Type B pancreatic cell (in vitro differentiated cells): ENCODE measurements at regions not wholly inside any gene's neighbourhood (a gene's known extent, or its start where the extent isn't known, plus 50 kb on each side); places are given as distances from the start of the nearest gene placed in this dataset.

Experiments used
- DNase-seq: peaks from one replicate; pipeline ENCODE4 v3.0.0; 2021; ENCODE audit warnings: mixed read lengths; ENCODE audit not compliant: unreplicated experiment; ENCODE audit errors: extremely low spot score
- H3K27ac Mint-ChIP-seq: 2 replicates; pipeline ENCODE4 v1.8.0; 2021; ENCODE audit warnings: mild to moderate bottlenecking, mixed read lengths
- H3K27me3 Mint-ChIP-seq: 2 replicates; pipeline ENCODE4 v1.8.0; 2021; ENCODE audit warnings: mixed read lengths
- H3K36me3 Mint-ChIP-seq: 2 replicates; pipeline ENCODE4 v1.8.0; 2021; ENCODE audit warnings: mixed read lengths
- H3K4me1 Mint-ChIP-seq: one replicate; pipeline ENCODE4 v1.8.0; 2021; ENCODE audit warnings: mixed read lengths; ENCODE audit not compliant: unreplicated experiment
- H3K4me3 Mint-ChIP-seq: 2 replicates; pipeline ENCODE4 v1.8.0; 2021; ENCODE audit warnings: mild to moderate bottlenecking, mixed read lengths
- H3K9me3 Mint-ChIP-seq: 2 replicates; pipeline ENCODE4 v1.8.0; 2021; ENCODE audit warnings: mixed read lengths
- CTCF ChIP-seq: fragments of 200-600 bp; sonication (generic); conservative IDR thresholded peaks from 2 replicates; pipeline ENCODE4 v1.5.0; 2021; ENCODE audit warnings: antibody characterized with exemption, mild to moderate bottlenecking

DNA sequence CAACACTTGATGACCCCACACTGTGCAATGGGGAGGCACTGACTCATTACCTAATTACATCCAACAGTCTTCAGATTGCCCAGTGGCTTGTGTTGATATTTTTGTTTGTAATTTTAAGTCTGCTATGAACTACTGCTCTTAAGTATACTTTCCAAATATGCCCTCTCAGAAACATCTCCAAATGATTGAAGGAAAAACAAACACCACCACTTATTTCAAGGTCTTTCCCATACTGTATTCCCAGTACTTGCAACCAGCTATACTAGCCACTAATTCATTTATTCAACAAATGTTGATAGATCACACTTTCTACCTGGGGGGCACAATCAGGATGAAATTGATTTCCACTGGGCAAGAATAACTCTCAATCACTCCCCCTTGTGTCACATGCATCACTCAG is 302.2 kb upstream of the CPEB2 start:
- no peak for DNase-seq
- no peaks in the 10 kb centered on the region for H3K36me3 Mint-ChIP-seq
- H3K27ac Mint-ChIP-seq = no peak overlapping the region
- peaks cover 14% of the 10 kb centered on the region for H3K27me3 Mint-ChIP-seq
- no peaks in the 10 kb centered on the region for H3K4me1 Mint-ChIP-seq
- no peak for TF ChIP-seq CTCF
- H3K9me3 Mint-ChIP-seq = no peaks in the 10 kb centered on the region
- H3K4me3 Mint-ChIP-seq = no peak overlapping the region

GRCh38 chr4:14700544-14700943 is 301.7 kb upstream of the CPEB2 start:
- H3K27me3 Mint-ChIP-seq = peaks cover 14% of the 10 kb centered on the region
- H3K36me3 Mint-ChIP-seq = no peaks in the 10 kb centered on the region
- no peak overlapping the region for H3K27ac Mint-ChIP-seq
- no peak for TF ChIP-seq CTCF
- no peaks in the 10 kb centered on the region for H3K4me1 Mint-ChIP-seq
- no peak overlapping the region for H3K4me3 Mint-ChIP-seq
- DNase-seq = no peak
- no peaks in the 10 kb centered on the region for H3K9me3 Mint-ChIP-seq

- Mint-ChIP-seq H3K27ac (no peak overlapping the region), H3K27me3 (peaks cover 14% of the 10 kb centered on the region), H3K36me3 (no peaks in the 10 kb centered on the region), H3K4me1 (no peaks in the 10 kb centered on the region), H3K4me3 (no peak overlapping the region), H3K9me3 (no peaks in the 10 kb centered on the region)
- DNase-seq = no peak
- no peak for TF ChIP-seq CTCF
Measured at GRCh38 chr4:14701389-14701788, 300.9 kb upstream of the CPEB2 start.

- no peak for DNase-seq
- H3K27ac Mint-ChIP-seq = no peak overlapping the region
- H3K36me3 Mint-ChIP-seq = no peaks in the 10 kb centered on the region
- H3K4me3 Mint-ChIP-seq = no peak overlapping the region
- no peaks in the 10 kb centered on the region for H3K9me3 Mint-ChIP-seq
- H3K4me1 Mint-ChIP-seq = no peaks in the 10 kb centered on the region
- no peak for TF ChIP-seq CTCF
- peaks cover 14% of the 10 kb centered on the region for H3K27me3 Mint-ChIP-seq
Measured at GRCh38 chr4:14701896-14702295, 300.4 kb upstream of the CPEB2 start.

DNA sequence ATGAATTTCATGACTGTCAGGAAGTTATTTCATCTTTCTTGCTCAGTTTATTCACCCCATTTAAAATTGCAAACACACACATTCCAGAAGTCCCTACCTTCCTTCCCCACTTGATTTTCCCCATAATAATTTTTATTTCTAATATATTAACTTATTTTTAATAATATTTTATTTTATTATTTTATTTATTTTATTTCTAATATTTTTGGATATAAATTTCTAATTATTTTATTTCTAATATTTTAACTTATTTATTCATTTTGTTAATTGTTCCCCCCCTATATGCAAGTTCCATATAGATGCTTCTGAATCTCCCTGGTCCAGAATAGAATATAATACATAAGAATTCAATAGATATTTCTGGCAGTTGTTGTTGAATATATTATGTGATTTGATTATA is 293.7 kb upstream of the CPEB2 start:
- TF ChIP-seq CTCF = no peak
- Mint-ChIP-seq H3K27ac (no peak overlapping the region), H3K36me3 (no peaks in the 10 kb centered on the region), H3K9me3 (no peaks in the 10 kb centered on the region), H3K27me3 (no peaks in the 10 kb centered on the region), H3K4me3 (no peak overlapping the region), H3K4me1 (no peaks in the 10 kb centered on the region)
- DNase-seq = no peak

GRCh38 chr4:14711259-14711658 is 291.0 kb upstream of the CPEB2 start:
- H3K9me3 Mint-ChIP-seq = no peaks in the 10 kb centered on the region
- TF ChIP-seq CTCF = no peak
- no peaks in the 10 kb centered on the region for H3K4me1 Mint-ChIP-seq
- H3K27me3 Mint-ChIP-seq = no peaks in the 10 kb centered on the region
- no peak overlapping the region for H3K4me3 Mint-ChIP-seq
- no peaks in the 10 kb centered on the region for H3K36me3 Mint-ChIP-seq
- no peak for DNase-seq
- no peak overlapping the region for H3K27ac Mint-ChIP-seq
